ENCODE measurements at regions not wholly inside any gene's neighbourhood (a gene's known extent, or its start where the extent isn't known, plus 50 kb on each side); places are given as distances from the start of the nearest gene placed in this dataset.
"Not testable (repeated sequence)": the region's sequence is repeated elsewhere in the genome, so short reads cannot be mapped to it uniquely, and the experiment has no call there.

DNA sequence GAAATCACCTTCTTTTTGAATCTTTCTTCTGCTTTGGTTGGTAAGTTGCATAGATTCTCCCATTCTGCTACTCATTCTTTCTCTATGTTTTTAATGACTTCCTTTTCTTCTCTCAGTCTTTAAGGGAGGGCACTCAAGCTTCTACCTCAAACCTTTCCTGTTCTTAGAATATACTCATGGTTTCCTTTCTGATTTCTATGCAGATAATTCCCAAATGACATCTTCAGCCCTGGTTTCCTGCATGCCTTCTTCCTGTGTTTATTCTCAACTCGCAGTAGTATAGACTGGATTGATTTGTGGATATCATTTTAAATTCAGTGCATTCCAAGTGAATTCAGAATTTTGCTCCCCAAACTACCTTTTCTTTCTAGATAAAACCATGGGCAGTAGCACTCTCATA lies 803.6 kb downstream of the METTL15 start:
- Histone ChIP-seq H3K27me3 (no peaks in the 10 kb centered on the region), H3K4me3 (no peak overlapping the region), H3K9me3 (no peaks in the 10 kb centered on the region; the same call in 1 of the 2 replicates), H3K36me3 (no peaks in the 10 kb centered on the region)
- DNase-seq = no peak

DNA sequence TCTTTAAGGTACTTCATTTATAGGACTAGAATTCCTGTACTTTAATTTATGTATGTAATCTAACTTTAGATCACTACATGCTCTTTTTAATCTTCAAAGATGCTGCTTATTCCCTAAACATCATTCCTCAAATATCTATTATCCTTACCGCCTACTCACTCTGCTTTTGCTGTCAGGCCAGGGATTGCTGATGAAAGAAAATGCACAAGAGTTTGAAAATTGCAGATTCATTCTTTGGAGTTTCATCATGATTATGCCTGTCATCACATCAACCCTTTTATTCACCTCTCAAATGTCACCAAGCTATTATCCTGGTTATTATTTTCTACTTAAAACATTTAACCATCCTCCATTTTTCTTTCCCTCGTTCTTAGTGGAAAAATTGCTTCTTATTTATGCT lies 802.7 kb downstream of the METTL15 start:
- no peaks in the 10 kb centered on the region; the same call in 1 of the 2 replicates for H3K9me3 ChIP-seq
- no peaks in the 10 kb centered on the region for H3K36me3 ChIP-seq
- no peak for DNase-seq
- no peak overlapping the region for H3K4me3 ChIP-seq
- no peaks in the 10 kb centered on the region for H3K27me3 ChIP-seq

DNA sequence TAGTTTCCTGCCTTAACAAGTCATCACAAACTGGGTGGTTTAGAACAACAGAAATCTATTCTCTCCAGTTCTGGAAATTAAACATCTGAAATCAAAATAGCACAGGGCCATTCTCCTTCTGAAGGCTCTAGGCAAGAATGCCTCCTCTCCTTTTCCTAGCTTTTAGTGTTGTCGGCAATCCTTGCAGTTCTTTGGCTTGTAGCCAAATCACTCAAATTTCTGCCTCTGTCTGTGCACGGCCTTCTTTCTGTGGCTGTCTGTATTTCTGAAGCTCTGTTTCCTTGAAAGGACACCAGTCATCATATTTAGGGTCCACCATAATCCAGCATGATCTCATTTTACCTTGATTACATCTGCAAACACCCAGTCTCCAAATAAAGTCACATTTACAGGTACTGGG lies 795.5 kb downstream of the METTL15 start:
- no peak overlapping the region for H3K4me3 ChIP-seq
- no peaks in the 10 kb centered on the region for H3K36me3 ChIP-seq
- no peaks in the 10 kb centered on the region for H3K27me3 ChIP-seq
- no peak for DNase-seq
- H3K9me3 ChIP-seq = no peaks in the 10 kb centered on the region

DNA sequence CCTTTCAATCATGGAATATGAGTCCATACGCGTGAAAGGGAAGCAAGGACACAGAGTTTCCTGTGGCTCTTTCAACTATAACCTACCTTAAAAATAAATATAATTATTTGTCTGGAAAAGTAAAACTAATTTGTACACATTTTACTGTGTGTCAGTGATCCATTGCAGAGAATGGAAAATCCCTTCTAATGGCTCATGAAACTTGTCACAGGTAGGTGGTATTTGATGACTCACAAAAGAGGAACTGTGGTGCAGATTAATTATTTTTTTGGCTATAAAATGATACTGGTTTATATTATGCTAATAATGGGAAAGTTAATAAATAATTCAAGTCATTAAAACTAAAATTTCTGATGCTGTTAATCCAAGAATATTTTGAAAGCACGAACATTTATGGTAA lies 792.2 kb downstream of the METTL15 start:
- Histone ChIP-seq H3K9me3 (peaks cover 1% of the 10 kb centered on the region; the same call in 1 of the 2 replicates), H3K27me3 (no peaks in the 10 kb centered on the region)
- no peak for DNase-seq

DNA sequence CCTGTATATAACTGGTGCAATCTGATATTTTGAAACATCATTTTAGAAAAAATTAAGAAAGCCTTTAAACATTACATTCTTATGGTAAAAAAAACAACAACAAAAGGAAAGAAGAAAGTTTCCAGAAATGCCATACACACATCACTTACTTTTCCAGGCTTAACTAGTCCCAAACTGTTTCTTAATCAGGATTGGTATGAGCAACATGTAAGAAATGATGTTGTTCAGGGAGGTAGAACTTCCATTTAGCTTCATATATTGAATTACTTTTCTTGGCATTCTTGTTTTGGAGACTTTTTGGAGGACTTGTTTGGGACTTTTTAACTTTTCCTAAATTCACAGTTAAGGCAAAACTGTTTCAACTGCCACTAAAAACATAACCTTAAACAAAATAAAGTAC lies 791.5 kb downstream of the METTL15 start:
- no peaks in the 10 kb centered on the region for H3K36me3 ChIP-seq
- no peaks in the 10 kb centered on the region for H3K27me3 ChIP-seq
- H3K4me3 ChIP-seq = no peak overlapping the region
- no peak for DNase-seq
- H3K9me3 ChIP-seq = peaks cover 1% of the 10 kb centered on the region; the same call in 1 of the 2 replicates

More for the DNA sequence above, 792.2 kb downstream of the METTL15 start:
- Histone ChIP-seq H3K4me3 (no peak overlapping the region), H3K36me3 (no peaks in the 10 kb centered on the region)

DNA sequence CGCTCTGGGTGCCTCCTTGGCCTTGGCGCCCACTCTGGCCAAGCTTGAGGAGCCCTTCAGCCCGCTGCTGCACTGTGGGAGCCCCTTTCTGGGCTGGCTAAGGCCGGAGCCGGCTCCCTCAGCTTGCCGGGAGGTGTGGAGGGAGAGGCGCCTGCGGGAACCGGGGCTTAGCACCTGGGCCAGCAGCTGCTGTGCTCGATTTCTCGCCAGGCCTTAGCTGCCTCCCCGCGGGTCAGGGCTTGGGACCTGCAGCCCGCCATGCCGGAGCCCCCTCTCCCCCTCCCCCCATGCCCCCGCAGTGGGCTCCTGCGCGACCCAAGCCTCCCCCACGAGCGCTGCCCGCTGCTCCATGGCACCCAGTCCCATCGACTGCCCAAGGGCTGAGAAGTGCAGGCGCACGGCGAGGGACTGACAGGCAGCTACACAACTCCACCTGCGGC lies 782.4 kb downstream of the METTL15 start:
- not testable (repeated sequence) for H3K4me3 ChIP-seq, H3K27me3 ChIP-seq, H3K9me3 ChIP-seq, H3K36me3 ChIP-seq, DNase-seq

DNA sequence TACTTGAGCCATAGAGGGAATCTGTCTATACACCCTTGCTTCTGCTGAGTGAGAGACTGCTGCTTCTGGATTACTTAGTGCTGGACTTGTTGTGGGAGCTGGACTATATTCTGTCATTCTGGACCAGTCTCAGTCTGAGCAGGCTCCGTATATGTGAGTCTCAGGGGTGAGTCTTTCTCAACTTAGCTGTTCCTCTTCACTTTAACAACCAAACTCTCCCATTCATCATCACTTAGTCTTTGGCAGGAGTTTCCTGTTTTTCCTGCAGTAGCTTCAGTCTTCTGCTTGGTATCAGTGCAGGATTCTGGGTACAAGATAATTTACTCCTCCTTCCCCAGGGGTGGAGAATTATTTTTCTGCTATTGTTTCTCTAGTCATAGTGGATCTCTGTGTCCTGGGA lies 779.5 kb downstream of the METTL15 start:
- H3K27me3 ChIP-seq = no peaks in the 10 kb centered on the region
- peaks cover 5% of the 10 kb centered on the region for H3K9me3 ChIP-seq
- no peak overlapping the region for H3K4me3 ChIP-seq
- H3K36me3 ChIP-seq = no peaks in the 10 kb centered on the region
- no peak for DNase-seq

DNA sequence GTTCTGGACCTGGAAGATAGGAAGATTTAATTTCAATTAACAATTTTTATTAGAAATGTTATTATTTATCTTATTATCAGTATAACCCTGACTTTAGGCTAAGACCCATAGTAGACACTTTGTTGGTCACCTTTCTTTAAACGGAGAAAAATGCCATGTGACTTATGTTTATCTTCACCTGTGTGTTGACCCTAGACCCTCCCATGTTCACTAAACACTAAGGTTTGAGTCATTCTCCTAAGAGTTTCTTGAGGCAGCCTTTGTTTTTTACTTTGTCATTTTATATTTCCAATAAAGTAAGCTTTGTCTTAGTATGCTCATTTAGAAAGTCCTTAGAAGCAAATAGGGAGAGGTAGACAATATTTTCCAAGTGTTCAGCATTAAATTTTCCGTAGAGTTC lies 771.7 kb downstream of the METTL15 start:
- Histone ChIP-seq H3K27me3 (no peaks in the 10 kb centered on the region), H3K4me3 (no peak overlapping the region), H3K36me3 (no peaks in the 10 kb centered on the region; the same call in 1 of the 2 replicates), H3K9me3 (peaks cover 8% of the 10 kb centered on the region)
- DNase-seq = no peak

DNA sequence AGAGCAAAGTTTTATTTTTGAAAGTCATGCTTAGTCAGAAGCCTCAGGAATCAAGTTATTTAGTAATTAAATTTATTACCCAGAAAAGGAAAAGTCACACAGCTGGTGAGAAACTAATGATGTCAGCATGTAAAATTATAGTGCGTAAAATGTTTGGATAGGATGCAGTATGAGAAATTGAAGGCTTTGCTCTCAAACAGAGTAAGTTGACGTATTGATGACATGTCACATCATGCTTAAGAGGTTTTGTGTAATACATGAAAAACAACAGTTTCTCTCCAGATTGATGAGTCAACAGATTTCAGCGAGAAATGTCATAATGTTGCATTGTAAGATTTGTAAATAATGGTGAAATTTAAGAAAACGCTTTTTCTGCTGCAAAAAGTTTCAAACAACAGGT lies 769.8 kb downstream of the METTL15 start:
- H3K9me3 ChIP-seq = peaks cover 8% of the 10 kb centered on the region
- no peaks in the 10 kb centered on the region; the same call in 1 of the 2 replicates for H3K36me3 ChIP-seq
- no peak overlapping the region for H3K4me3 ChIP-seq
- H3K27me3 ChIP-seq = no peaks in the 10 kb centered on the region
- no peak for DNase-seq

DNA sequence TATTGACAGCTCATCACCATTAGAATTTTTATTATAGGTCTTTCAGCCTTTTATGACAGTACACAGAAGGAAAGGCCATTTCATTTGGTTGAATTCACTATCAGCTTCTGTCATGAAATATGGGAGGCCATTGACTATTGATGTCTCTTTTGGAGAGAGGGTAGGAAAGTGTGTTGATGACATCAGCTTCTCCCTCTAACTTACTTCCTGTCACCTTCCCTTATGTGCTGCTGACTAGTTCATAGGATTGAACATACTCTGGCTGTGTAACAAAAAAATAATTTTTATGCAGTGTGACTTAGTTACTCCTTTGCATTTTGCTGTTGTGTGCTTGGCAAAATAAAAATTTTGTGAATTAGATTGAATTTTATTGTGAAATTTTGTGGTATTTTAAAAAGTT lies 769.2 kb downstream of the METTL15 start:
- peaks cover 8% of the 10 kb centered on the region for H3K9me3 ChIP-seq
- no peak overlapping the region for H3K4me3 ChIP-seq
- H3K36me3 ChIP-seq = no peaks in the 10 kb centered on the region; the same call in 1 of the 2 replicates
- DNase-seq = no peak
- no peaks in the 10 kb centered on the region for H3K27me3 ChIP-seq

DNA sequence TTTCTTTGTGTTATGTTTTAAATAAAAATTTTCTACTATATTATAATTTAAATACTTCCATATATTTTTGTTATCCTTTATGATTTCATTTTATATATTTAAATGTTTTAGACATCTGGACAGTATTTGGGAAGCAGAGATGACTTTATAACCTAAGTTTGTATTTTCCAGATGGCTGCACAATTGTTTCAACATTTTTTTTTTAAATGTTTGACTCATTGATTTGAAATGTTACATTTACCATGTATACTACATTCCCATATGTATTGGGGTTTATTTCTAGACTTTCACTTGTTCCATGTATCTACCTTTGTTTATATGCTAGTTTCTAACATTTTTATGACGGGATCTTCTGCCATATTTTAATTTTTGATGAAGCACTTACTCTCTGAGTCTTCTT lies 766.5 kb downstream of the METTL15 start:
- Histone ChIP-seq H3K36me3 (no peaks in the 10 kb centered on the region), H3K9me3 (peaks cover 2% of the 10 kb centered on the region; the same call in 1 of the 2 replicates), H3K27me3 (no peaks in the 10 kb centered on the region), H3K4me3 (no peak overlapping the region)
- DNase-seq = no peak

DNA sequence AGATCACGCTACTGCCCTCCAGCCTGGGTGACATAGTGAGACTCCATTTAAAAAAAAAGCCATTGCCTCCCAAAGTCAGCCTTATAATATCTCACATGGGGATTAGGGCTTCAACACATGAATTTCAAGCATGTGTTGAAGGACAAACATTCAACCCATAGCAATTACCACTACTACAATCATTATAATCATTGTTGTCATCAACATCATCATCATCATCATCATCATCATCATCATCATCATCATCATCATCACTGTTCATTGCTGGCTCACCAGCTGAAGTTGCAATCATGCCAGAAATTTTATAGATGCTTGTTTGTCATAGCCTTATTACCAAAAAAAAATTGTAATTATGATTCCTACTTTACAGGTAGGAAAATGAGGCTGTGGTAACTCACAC lies 762.9 kb downstream of the METTL15 start:
- H3K4me3 ChIP-seq = no peak overlapping the region
- no peaks in the 10 kb centered on the region for H3K9me3 ChIP-seq
- no peaks in the 10 kb centered on the region for H3K27me3 ChIP-seq
- H3K36me3 ChIP-seq = peaks cover 2% of the 10 kb centered on the region
- no peak for DNase-seq

DNA sequence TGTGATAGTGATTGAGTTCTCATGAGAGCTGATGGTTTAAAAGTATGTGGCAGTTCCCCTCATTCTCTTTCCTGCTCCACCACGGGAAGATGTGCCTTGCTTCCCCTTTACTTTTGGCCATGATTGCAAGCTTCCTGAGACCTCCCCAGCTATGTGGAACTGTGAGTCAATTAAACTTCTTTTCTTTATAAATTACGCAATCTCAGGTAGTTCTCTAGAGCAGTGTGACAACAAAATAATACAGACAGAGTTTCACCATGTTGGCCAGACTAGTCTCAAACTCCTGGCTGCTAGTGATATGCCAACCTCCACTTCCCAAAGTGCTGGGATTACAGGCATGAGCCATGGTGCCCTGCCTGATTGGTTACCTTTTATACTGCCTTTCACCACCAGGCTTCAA lies 755.2 kb downstream of the METTL15 start:
- H3K27me3 ChIP-seq = no peaks in the 10 kb centered on the region
- no peak for DNase-seq
- H3K36me3 ChIP-seq = no peaks in the 10 kb centered on the region; the same call in 1 of the 2 replicates
- H3K9me3 ChIP-seq = peaks cover 2% of the 10 kb centered on the region; the same call in 1 of the 2 replicates
- no peak overlapping the region for H3K4me3 ChIP-seq

DNA sequence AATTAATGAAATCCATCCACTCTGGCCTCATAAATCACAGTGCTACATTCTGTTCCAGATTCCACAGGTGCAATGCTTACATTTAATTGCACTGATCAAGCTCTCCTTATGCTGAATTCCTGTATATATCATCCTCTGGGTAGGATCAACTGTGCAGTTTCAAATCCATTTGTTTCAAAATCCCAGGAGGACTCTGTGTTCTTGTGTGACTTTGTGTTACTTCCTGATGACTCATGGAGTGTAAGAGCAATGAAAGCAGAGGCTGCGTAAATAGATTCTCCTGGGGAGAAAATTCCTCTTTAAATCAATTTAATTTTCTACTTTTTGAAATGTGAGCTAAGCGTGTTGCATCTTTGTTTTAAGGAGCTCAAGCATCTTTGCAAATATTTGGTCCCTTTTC lies 752.7 kb downstream of the METTL15 start:
- Histone ChIP-seq H3K36me3 (no peaks in the 10 kb centered on the region), H3K4me3 (no peak overlapping the region), H3K9me3 (peaks cover 10% of the 10 kb centered on the region), H3K27me3 (no peaks in the 10 kb centered on the region)
- no peak for DNase-seq

DNA sequence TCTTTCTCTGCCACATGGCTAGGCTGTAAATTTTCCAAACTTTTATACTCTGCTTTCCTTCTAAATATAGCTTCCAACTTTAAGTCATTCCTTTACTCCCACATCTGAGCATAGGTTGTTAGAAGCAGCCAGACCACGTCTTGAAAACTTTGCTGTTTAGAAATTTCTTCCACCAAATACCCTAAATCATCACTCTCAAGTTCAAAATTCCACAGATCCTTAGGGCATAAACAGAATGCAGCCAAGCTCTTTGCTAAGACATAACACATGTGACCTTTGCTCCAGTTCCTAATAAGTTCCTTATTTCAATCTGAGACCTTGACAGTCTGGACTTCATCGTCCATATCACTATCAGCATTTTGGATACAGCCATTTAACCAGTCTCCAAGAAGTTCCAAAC lies 749.9 kb downstream of the METTL15 start:
- no peak overlapping the region for H3K4me3 ChIP-seq
- H3K9me3 ChIP-seq = peaks cover 12% of the 10 kb centered on the region
- no peak for DNase-seq
- no peaks in the 10 kb centered on the region for H3K27me3 ChIP-seq
- no peaks in the 10 kb centered on the region for H3K36me3 ChIP-seq

DNA sequence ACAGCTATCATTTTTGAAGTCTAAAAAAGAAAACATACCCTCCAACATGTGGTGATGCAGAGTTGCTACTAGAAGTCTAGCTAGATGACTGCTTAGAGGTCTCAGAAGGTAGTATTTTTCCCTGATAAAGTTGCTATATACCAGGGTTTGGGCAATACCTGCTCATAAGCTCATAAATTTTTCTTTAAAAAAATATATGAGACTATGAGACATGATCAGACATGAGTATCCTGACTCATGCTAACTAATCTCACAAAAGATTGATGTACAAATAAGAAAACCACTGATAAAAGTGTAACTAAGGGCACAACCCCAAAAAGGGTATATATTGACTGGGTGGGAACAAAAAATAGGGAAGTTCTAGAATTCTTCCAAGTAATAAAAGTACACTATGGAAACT lies 740.9 kb downstream of the METTL15 start:
- Histone ChIP-seq H3K4me3 (no peak overlapping the region), H3K27me3 (no peaks in the 10 kb centered on the region), H3K9me3 (peaks cover 24% of the 10 kb centered on the region), H3K36me3 (peaks cover 5% of the 10 kb centered on the region)
- DNase-seq = no peak

DNA sequence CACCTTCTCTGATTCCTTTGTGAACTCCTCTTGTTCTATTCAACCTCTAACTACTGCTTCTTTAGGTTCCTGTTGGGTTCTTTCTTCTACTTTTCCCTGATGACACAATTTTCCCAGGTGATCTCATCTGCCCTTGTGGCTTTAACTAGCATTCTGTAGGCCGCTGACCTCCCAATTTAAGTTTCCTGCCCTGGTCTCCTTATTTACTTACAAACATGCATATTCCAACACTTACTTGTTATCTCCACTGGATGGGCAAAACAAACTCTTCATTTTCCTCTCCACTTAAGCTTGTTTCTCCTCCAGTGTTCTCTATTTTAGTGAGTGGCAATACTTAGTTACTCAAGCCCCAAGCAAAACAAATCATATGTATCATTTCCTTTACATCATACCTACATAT lies 734.5 kb downstream of the METTL15 start:
- Histone ChIP-seq H3K27me3 (no peaks in the 10 kb centered on the region), H3K36me3 (peaks cover 5% of the 10 kb centered on the region), H3K4me3 (no peak overlapping the region), H3K9me3 (peaks cover 16% of the 10 kb centered on the region)
- DNase-seq = no peak

DNA sequence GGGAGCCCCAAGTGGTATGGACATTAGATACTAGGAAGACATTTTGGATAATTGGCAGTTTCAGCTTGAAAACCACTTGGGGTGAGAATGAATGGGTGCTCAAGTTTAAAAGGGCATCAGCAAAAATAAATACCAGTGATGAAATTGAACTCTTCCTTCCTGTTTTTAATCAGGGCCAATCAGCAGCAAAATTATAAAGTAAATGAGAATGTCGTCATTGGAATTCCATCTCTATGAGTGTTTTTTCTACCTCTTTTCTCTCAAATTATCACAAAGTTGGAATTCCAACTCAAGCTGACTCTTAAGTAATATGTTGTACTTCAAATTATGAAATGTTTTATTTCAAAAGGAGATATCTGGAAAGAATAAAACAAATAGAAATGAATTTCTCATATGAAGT lies 730.6 kb downstream of the METTL15 start:
- Histone ChIP-seq H3K9me3 (peaks cover 5% of the 10 kb centered on the region), H3K36me3 (peaks cover 5% of the 10 kb centered on the region), H3K27me3 (no peaks in the 10 kb centered on the region), H3K4me3 (no peak overlapping the region)
- DNase-seq = no peak

DNA sequence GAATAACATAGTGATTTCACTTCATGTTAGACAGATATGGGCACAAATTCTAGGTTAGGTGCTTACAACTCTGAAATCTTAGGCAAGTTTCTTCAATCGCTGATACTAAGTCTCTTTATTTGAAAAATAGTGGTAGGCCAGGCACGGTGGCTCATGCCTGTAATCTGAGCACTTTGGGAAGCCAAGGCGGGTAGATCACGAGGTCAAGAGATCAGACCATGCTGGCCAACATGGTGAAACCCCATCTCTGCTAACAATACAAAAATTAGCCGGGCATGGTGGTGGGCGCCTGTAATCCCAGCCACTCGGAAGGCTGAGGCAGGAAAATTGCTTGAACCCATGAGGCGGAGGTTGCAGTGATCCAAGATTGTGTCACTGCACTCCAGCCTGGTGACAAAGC lies 729.4 kb downstream of the METTL15 start:
- Histone ChIP-seq H3K9me3 (peaks cover 3% of the 10 kb centered on the region), H3K36me3 (peaks cover 5% of the 10 kb centered on the region), H3K4me3 (no peak overlapping the region), H3K27me3 (no peaks in the 10 kb centered on the region)
- peak; percentile 2 for DNase-seq
